ENCODE measurements at regions not wholly inside any gene's neighbourhood (a gene's known extent, or its start where the extent isn't known, plus 50 kb on each side); places are given as distances from the start of the nearest gene placed in this dataset.

GRCh38 chr1:177547200-177547599 is 376.4 kb downstream of the BRINP2 start:
- Mint-ChIP-seq H3K27me3 (no peaks in the 10 kb centered on the region), H3K36me3 (ENCODE audit: low read depth) (no peaks in the 10 kb centered on the region), H3K27ac (no peak overlapping the region), H3K4me3 (no peak overlapping the region), H3K4me1 (ENCODE audit: low read depth) (no peaks in the 10 kb centered on the region), H3K9me3 (no peaks in the 10 kb centered on the region)
- ATAC-seq = no peak
- TF ChIP-seq, protein P1, sequence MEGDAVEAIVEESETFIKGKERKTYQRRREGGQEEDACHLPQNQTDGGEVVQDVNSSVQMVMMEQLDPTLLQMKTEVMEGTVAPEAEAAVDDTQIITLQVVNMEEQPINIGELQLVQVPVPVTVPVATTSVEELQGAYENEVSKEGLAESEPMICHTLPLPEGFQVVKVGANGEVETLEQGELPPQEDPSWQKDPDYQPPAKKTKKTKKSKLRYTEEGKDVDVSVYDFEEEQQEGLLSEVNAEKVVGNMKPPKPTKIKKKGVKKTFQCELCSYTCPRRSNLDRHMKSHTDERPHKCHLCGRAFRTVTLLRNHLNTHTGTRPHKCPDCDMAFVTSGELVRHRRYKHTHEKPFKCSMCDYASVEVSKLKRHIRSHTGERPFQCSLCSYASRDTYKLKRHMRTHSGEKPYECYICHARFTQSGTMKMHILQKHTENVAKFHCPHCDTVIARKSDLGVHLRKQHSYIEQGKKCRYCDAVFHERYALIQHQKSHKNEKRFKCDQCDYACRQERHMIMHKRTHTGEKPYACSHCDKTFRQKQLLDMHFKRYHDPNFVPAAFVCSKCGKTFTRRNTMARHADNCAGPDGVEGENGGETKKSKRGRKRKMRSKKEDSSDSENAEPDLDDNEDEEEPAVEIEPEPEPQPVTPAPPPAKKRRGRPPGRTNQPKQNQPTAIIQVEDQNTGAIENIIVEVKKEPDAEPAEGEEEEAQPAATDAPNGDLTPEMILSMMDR (IDR thresholded peaks at IDR 0.05) = no peak
- CTCF ChIA-PET = no interaction called here
- intact Hi-C loops (cut with micrococcal nuclease) = no loop called here
- POLR2A ChIA-PET = no interaction called here
- no peak for DNase-seq

- CTCF ChIA-PET = no interaction called here
- Mint-ChIP-seq H3K4me1 (ENCODE audit: low read depth) (no peaks in the 10 kb centered on the region), H3K27ac (no peak overlapping the region), H3K4me3 (no peak overlapping the region), H3K27me3 (no peaks in the 10 kb centered on the region), H3K36me3 (ENCODE audit: low read depth) (no peaks in the 10 kb centered on the region), H3K9me3 (peaks cover 1% of the 10 kb centered on the region)
- TF ChIP-seq, protein P1 (IDR thresholded peaks at IDR 0.05) = no peak
- POLR2A ChIA-PET = no interaction called here
- no peak for DNase-seq
- intact Hi-C loops (cut with micrococcal nuclease) = no loop called here
- ATAC-seq = no peak
Observed at GRCh38 chr1:177546346-177546745, 375.6 kb downstream of the BRINP2 start.

GRCh38 chr1:177526201-177526600 is 355.4 kb downstream of the BRINP2 start:
- CTCF ChIA-PET = no interaction called here
- Mint-ChIP-seq H3K27me3 (no peaks in the 10 kb centered on the region), H3K27ac (no peak overlapping the region), H3K4me3 (no peak overlapping the region), H3K36me3 (ENCODE audit: low read depth) (no peaks in the 10 kb centered on the region), H3K4me1 (ENCODE audit: low read depth) (no peaks in the 10 kb centered on the region), H3K9me3 (no peaks in the 10 kb centered on the region)
- intact Hi-C loops (cut with micrococcal nuclease) = no loop called here
- TF ChIP-seq, protein P1 (IDR thresholded peaks at IDR 0.05) = no peak
- POLR2A ChIA-PET = no interaction called here
- DNase-seq (no peak), ATAC-seq (no peak)

- ATAC-seq (no peak), DNase-seq (no peak)
- POLR2A ChIA-PET = no interaction called here
- CTCF ChIA-PET = no interaction called here
- Mint-ChIP-seq H3K4me1 (ENCODE audit: low read depth) (no peaks in the 10 kb centered on the region), H3K27ac (no peak overlapping the region), H3K4me3 (no peak overlapping the region), H3K36me3 (ENCODE audit: low read depth) (no peaks in the 10 kb centered on the region), H3K9me3 (no peaks in the 10 kb centered on the region), H3K27me3 (no peaks in the 10 kb centered on the region)
- TF ChIP-seq, protein P1 (IDR thresholded peaks at IDR 0.05) = no peak
- intact Hi-C loops (cut with micrococcal nuclease) = no loop called here
Observed at GRCh38 chr1:177525176-177525575, 354.4 kb downstream of the BRINP2 start.

- DNase-seq (no peak), ATAC-seq (no peak)
- intact Hi-C loops (cut with micrococcal nuclease) = no loop called here
- ChIA-PET CTCF (no interaction called here), POLR2A (no interaction called here)
- TF ChIP-seq, protein P1 (IDR thresholded peaks at IDR 0.05) = no peak
- H3K4me1 Mint-ChIP-seq (ENCODE audit: low read depth) = no peaks in the 10 kb centered on the region
- no peaks in the 10 kb centered on the region for H3K36me3 Mint-ChIP-seq (ENCODE audit: low read depth)
- H3K27ac Mint-ChIP-seq = no peak overlapping the region
- H3K4me3 Mint-ChIP-seq = no peak overlapping the region
- H3K9me3 Mint-ChIP-seq = peaks cover 1% of the 10 kb centered on the region
- H3K27me3 Mint-ChIP-seq = no peaks in the 10 kb centered on the region
Observed at GRCh38 chr1:177517546-177517945, 346.8 kb downstream of the BRINP2 start.

Data from activated CD8-positive, alpha-beta T cell treated with anti-CD3 and anti-CD28 coated beads for 36 hours (primary cell).